GM12878 (cell line): ENCODE measurements at regions not wholly inside any gene's neighbourhood (a gene's known extent, or its start where the extent isn't known, plus 50 kb on each side); places are given as distances from the start of the nearest gene placed in this dataset.

Experiments used
- CREB1 ChIP-seq: IDR thresholded peaks from 2 replicates; pipeline ENCODE4 v1.6.1; 2012; ENCODE audit warnings: low read depth, mild to moderate bottlenecking, inconsistent platforms
- CTCF ChIP-seq, 3 experiments: IDR thresholded peaks in 2 of 3; conservative IDR thresholded peaks in 1 of 3; 2 replicates each; pipeline ENCODE4 v1.5.1; 2011; ENCODE audit warnings: low read depth in 3 of 3, low read length in 3 of 3, mild to moderate bottlenecking in 3 of 3, control low read depth in 2 of 3, moderate library complexity in 2 of 3, inconsistent platforms in 1 of 3, mixed read lengths in 1 of 3; ENCODE audit not compliant: control insufficient read depth in 2 of 3, insufficient read depth in 1 of 3; ENCODE audit errors: extremely low read depth in 1 of 3
- POLR2A ChIP-seq: IDR thresholded peaks from 2 replicates; pipeline ENCODE4 v1.6.1; 2011; ENCODE audit warnings: low read depth, mild to moderate bottlenecking, low read length
- POLR2AphosphoS5 ChIP-seq: IDR thresholded peaks from 2 replicates; pipeline ENCODE4 v1.6.1; 2011; ENCODE audit warnings: mild to moderate bottlenecking, low read length, inconsistent platforms
- SIN3A ChIP-seq: IDR thresholded peaks from 2 replicates; pipeline ENCODE4 v1.6.1; 2012; ENCODE audit warnings: low read depth, low read length, improper control_type of control experiment
- SMARCA5 ChIP-seq: fragments of 450-650 bp; IDR thresholded peaks from 2 replicates; pipeline ENCODE4 v1.6.1; 2017; ENCODE audit warnings: mild to moderate bottlenecking
- SUPT20H ChIP-seq: IDR thresholded peaks from 2 replicates; pipeline ENCODE4 v1.6.1; 2011; ENCODE audit warnings: low read depth, mild to moderate bottlenecking, low read length, moderate library complexity, borderline replicate concordance; ENCODE audit not compliant: control insufficient read depth
- ZNF217 ChIP-seq: fragments of 450-650 bp; IDR thresholded peaks from 2 replicates; pipeline ENCODE4 v1.6.1; 2017; ENCODE audit warnings: antibody characterized with exemption, mild to moderate bottlenecking
- ZZZ3 ChIP-seq: IDR thresholded peaks from 2 replicates; pipeline ENCODE4 v1.6.1; 2011; ENCODE audit warnings: low read depth; ENCODE audit not compliant: control insufficient read depth, insufficient read length

GRCh38 chr5:29337030-29337429 is 1856.5 kb upstream of the CDH6 start:
- TF ChIP-seq CTCF (IDR thresholded peaks at IDR 0.05 in 2 of 3, conservative IDR thresholded peaks at IDR 0.05 in 1 of 3; ENCODE audit: control insufficient read depth in 2 of 3, extremely low read depth in 1 of 3, insufficient read depth in 1 of 3, low read depth in 3 of 3, low read length in 3 of 3) (no peak), ZNF217 (no peak), ZZZ3 (no peak), SUPT20H (no peak), SMARCA5 (no peak), SIN3A (no peak), POLR2A (no peak), CREB1 (no peak), POLR2AphosphoS5 (no peak)
